Adrenal gland (tissue), 5 donors: ENCODE measurements at regions not wholly inside any gene's neighbourhood (a gene's known extent, or its start where the extent isn't known, plus 50 kb on each side); places are given as distances from the start of the nearest gene placed in this dataset.

Experiments
- CTCF ChIP-seq, 6 experiments: fragments of 450-650 bp in 4 of 6; fragments of 200-600 bp in 2 of 6; sonication (generic) in 1 of 6; IDR thresholded peaks; 1 replicate in 5 of 6; 2 replicates in 1 of 6; pipeline versions ENCODE4 v1.5.1 to v1.8.0; 2016 to 2021; ENCODE audit warnings: antibody characterized with exemption in 6 of 6, mild to moderate bottlenecking in 2 of 6, moderate library complexity in 1 of 6
- POLR2A ChIP-seq, 2 donors: fragments of 450-650 bp; IDR thresholded peaks; one replicate each; pipeline ENCODE4 v1.6.1; 2017; ENCODE audit warnings: antibody characterized with exemption in 2 of 2, mild to moderate bottlenecking in 2 of 2, moderate library complexity in 1 of 2
- donor health status: DM: no; HTN: no; CAD: no.

DNA sequence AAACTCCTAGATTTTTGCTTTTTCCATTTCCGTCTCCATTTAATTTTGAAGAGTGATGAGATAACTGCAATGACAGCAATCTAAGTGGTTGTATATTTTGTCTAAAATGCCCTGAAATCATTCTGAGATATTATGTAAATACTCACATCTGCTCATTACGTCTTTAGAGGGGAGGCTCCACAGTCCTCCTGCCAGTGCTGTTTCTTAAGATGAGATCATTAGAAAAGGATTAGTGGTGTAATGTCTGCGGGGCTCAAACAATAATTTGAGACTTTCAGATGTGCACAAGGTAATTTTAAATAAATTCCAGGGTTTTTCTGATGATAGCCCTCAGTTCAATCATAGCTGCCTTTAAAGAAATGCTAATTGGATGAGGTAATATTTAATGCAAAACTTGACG is 437.9 kb downstream of the FOXO1 start:
- TF ChIP-seq CTCF (IDR thresholded peaks at IDR 0.05) = no peak
- TF ChIP-seq POLR2A (IDR thresholded peaks at IDR 0.05) = no peak
